ENCODE measurements at regions not wholly inside any gene's neighbourhood (a gene's known extent, or its start where the extent isn't known, plus 50 kb on each side); places are given as distances from the start of the nearest gene placed in this dataset.

- Mint-ChIP-seq H3K27ac (no peak overlapping the region), H3K4me1 (ENCODE audit: low read depth) (peaks cover 11% of the 10 kb centered on the region), H3K4me3 (no peak overlapping the region), H3K9me3 (no peaks in the 10 kb centered on the region), H3K36me3 (ENCODE audit: low read depth) (no peaks in the 10 kb centered on the region), H3K27me3 (no peaks in the 10 kb centered on the region)
- DNase-seq (no peak), ATAC-seq (ENCODE audit: poor library complexity) (no peak)
- intact Hi-C loops (cut with DNase I, micrococcal nuclease): no loop called here
- no peak overlapping the region for H3K27ac ChIP-seq (ENCODE audit: low read depth in 1 of 2, low read length in 2 of 2)
- ChIA-PET POLR2A (no interaction called here), CTCF (no interaction called here)
- no peaks in the 10 kb centered on the region for H3K36me3 ChIP-seq (ENCODE audit: insufficient read depth, low read length)
- H3K9me3 ChIP-seq (ENCODE audit: control insufficient read depth in 1 of 2, insufficient read depth in 1 of 2, low read length in 2 of 2): no peaks in the 10 kb centered on the region
- H3K4me1 ChIP-seq (ENCODE audit: insufficient read depth, low read length): no peaks in the 10 kb centered on the region
- TF ChIP-seq CTCF (IDR thresholded peaks at IDR 0.05): no peak
- no peaks in the 10 kb centered on the region for H3K27me3 ChIP-seq (ENCODE audit: control insufficient read depth in 1 of 2, insufficient read depth in 2 of 2, low read length in 2 of 2)
- H3K4me3 ChIP-seq (ENCODE audit: low read length): no peak overlapping the region
Observed at GRCh38 chr2:221212105-221212504, 360.0 kb downstream of the EPHA4 start.

GRCh38 chr2:221215487-221215886, 356.6 kb downstream of the EPHA4 start:
- H3K4me3 Mint-ChIP-seq: no peak overlapping the region
- Histone ChIP-seq H3K27me3 (ENCODE audit: control insufficient read depth in 1 of 2, insufficient read depth in 2 of 2, low read length in 2 of 2) (no peaks in the 10 kb centered on the region), H3K27ac (ENCODE audit: low read depth in 1 of 2, low read length in 2 of 2) (no peak overlapping the region), H3K9me3 (ENCODE audit: control insufficient read depth in 1 of 2, insufficient read depth in 1 of 2, low read length in 2 of 2) (peaks cover 0 to 4% of the 10 kb centered on the region in 2 experiments), H3K4me3 (ENCODE audit: low read length) (no peak overlapping the region), H3K4me1 (ENCODE audit: insufficient read depth, low read length) (no peaks in the 10 kb centered on the region), H3K36me3 (ENCODE audit: insufficient read depth, low read length) (no peaks in the 10 kb centered on the region)
- H3K4me1 Mint-ChIP-seq (ENCODE audit: low read depth): peaks cover 11% of the 10 kb centered on the region
- H3K36me3 Mint-ChIP-seq (ENCODE audit: low read depth): no peaks in the 10 kb centered on the region
- H3K27me3 Mint-ChIP-seq: no peaks in the 10 kb centered on the region
- no peak for ATAC-seq (ENCODE audit: poor library complexity)
- POLR2A ChIA-PET: no interaction called here
- no peak overlapping the region for H3K27ac Mint-ChIP-seq
- DNase-seq: no peak
- CTCF ChIA-PET: no interaction called here
- TF ChIP-seq CTCF (IDR thresholded peaks at IDR 0.05): no peak
- H3K9me3 Mint-ChIP-seq: no peaks in the 10 kb centered on the region
- intact Hi-C loops (cut with DNase I, micrococcal nuclease): no loop called here

- H3K9me3 Mint-ChIP-seq: no peaks in the 10 kb centered on the region
- CTCF ChIA-PET: no interaction called here
- POLR2A ChIA-PET: no interaction called here
Observed at GRCh38 chr2:221216636-221217035, 355.5 kb downstream of the EPHA4 start.

More at GRCh38 chr2:221216636-221217035, 355.5 kb downstream of the EPHA4 start:
- no peak overlapping the region for H3K27ac Mint-ChIP-seq
- H3K36me3 Mint-ChIP-seq (ENCODE audit: low read depth): no peaks in the 10 kb centered on the region
- Histone ChIP-seq H3K4me1 (ENCODE audit: insufficient read depth, low read length) (no peaks in the 10 kb centered on the region), H3K36me3 (ENCODE audit: insufficient read depth, low read length) (no peaks in the 10 kb centered on the region), H3K27me3 (ENCODE audit: control insufficient read depth in 1 of 2, insufficient read depth in 2 of 2, low read length in 2 of 2) (no peaks in the 10 kb centered on the region), H3K27ac (ENCODE audit: low read depth in 1 of 2, low read length in 2 of 2) (no peak overlapping the region), H3K4me3 (ENCODE audit: low read length) (no peak overlapping the region), H3K9me3 (ENCODE audit: control insufficient read depth in 1 of 2, insufficient read depth in 1 of 2, low read length in 2 of 2) (peaks cover 0 to 4% of the 10 kb centered on the region in 2 experiments)
- DNase-seq (no peak), ATAC-seq (ENCODE audit: poor library complexity) (no peak)
- intact Hi-C loops (cut with DNase I, micrococcal nuclease): no loop called here
- no peak overlapping the region for H3K4me3 Mint-ChIP-seq
- H3K27me3 Mint-ChIP-seq: no peaks in the 10 kb centered on the region
- TF ChIP-seq CTCF (IDR thresholded peaks at IDR 0.05): no peak
- H3K4me1 Mint-ChIP-seq (ENCODE audit: low read depth): peaks cover 11% of the 10 kb centered on the region
